Endothelial cell of umbilical vein (primary cell): ENCODE measurements at regions not wholly inside any gene's neighbourhood (a gene's known extent, or its start where the extent isn't known, plus 50 kb on each side); places are given as distances from the start of the nearest gene placed in this dataset.

Source experiments
- BruUV-seq: library from RNA; stranded (reverse); fragments of 400-500 nt; replicated peaks from 2 replicates; lab custom pipeline; 2021; lab: Mats Ljungman, UMichigan
- CTCF ChIA-PET: fragments of 300-600, 350-600 bp; sonication (Branson Sonifier 250); formaldehyde crosslinking; loops from one replicate; lab custom pipeline; 2021; ENCODE audit warnings: antibody characterized with exemption, inconsistent platforms; lab: Charles Lee
- POLR2A ChIA-PET: fragments of 300-600, 350-600 bp; sonication (Branson Sonifier 250); formaldehyde crosslinking; loops from one replicate; lab custom pipeline; 2021; ENCODE audit warnings: antibody characterized with exemption, inconsistent platforms; lab: Charles Lee
- DNase-seq: peaks from one replicate; pipeline ENCODE4 v3.0.0-alpha.2; 2011; ENCODE audit warnings: low read depth, low spot score
- FAIRE-seq: peaks from 2 replicates; lab custom pipeline; 2011; peaks lifted over from hg19 to GRCh38; lab: Jason Lieb, UNC
- H2AFZ ChIP-seq: 2 replicates; pipeline ENCODE4 v1.6.0; 2012; ENCODE audit warnings: low read depth, low read length, control low read depth, inconsistent platforms
- H3K27ac ChIP-seq: 2 replicates; pipeline ENCODE4 v1.5.1; 2011; ENCODE audit warnings: low read depth, mild to moderate bottlenecking, control low read depth, low read length, moderate library complexity; ENCODE audit not compliant: insufficient read depth
- H3K27me3 ChIP-seq, 2 experiments: 2 replicates each; pipeline versions ENCODE4 v1.6.0 to v1.6.1; 2011; ENCODE audit warnings: low read length in 2 of 2, mixed read lengths in 1 of 2; ENCODE audit not compliant: control insufficient read depth in 2 of 2, insufficient read depth in 2 of 2
- H3K36me3 ChIP-seq, 2 experiments: 2 replicates in 1 of 2; 3 replicates in 1 of 2; pipeline ENCODE4 v1.5.1; 2011; ENCODE audit warnings: low read length in 2 of 2, mild to moderate bottlenecking in 1 of 2, moderate library complexity in 1 of 2; ENCODE audit not compliant: control insufficient read depth in 2 of 2, insufficient read depth in 2 of 2; ENCODE audit errors: extremely low read depth in 1 of 2
- H3K4me1 ChIP-seq: 3 replicates; pipeline ENCODE4 v1.5.1; 2011; ENCODE audit warnings: mild to moderate bottlenecking, low read length; ENCODE audit not compliant: control insufficient read depth, insufficient read depth; ENCODE audit errors: extremely low read depth
- H3K4me2 ChIP-seq: 2 replicates; pipeline ENCODE4 v1.6.1; 2011; ENCODE audit warnings: low read length, control low read depth, mixed read lengths; ENCODE audit not compliant: insufficient read depth
- H3K4me3 ChIP-seq, 3 experiments: fragments of 200-600 bp in 1 of 3; sonication (generic), shearing (Covaris generic) in 1 of 3; replicated peaks in 1 of 3; 2 replicates each; pipeline ENCODE4 v1.5.1; 2011 to 2016; ENCODE audit warnings: control low read depth in 3 of 3, low read length in 3 of 3, mild to moderate bottlenecking in 2 of 3, inconsistent platforms in 1 of 3, low read depth in 1 of 3, moderate library complexity in 1 of 3; ENCODE audit not compliant: insufficient read depth in 1 of 3
- H3K79me2 ChIP-seq: 2 replicates; pipeline ENCODE4 v1.6.0; 2012; ENCODE audit warnings: low read length, inconsistent platforms; ENCODE audit not compliant: control insufficient read depth, insufficient read depth
- H3K9ac ChIP-seq: replicated peaks from 2 replicates; pipeline ENCODE3; 2011; ENCODE audit warnings: low read length, control low read depth; ENCODE audit not compliant: insufficient read depth; ENCODE audit errors: extremely low read depth
- H3K9me1 ChIP-seq: replicated peaks from 3 replicates; pipeline ENCODE4 v1.6.0; 2011; ENCODE audit warnings: mild to moderate bottlenecking, low read length; ENCODE audit not compliant: control insufficient read depth, insufficient read depth; ENCODE audit errors: extremely low read depth
- H3K9me3 ChIP-seq: replicated peaks from 2 replicates; pipeline ENCODE4 v1.5.1; 2012; ENCODE audit warnings: low read length, inconsistent platforms; ENCODE audit not compliant: control insufficient read depth, insufficient read depth
- H4K20me1 ChIP-seq: replicated peaks from 2 replicates; pipeline ENCODE3; 2011; ENCODE audit warnings: mild to moderate bottlenecking, low read length; ENCODE audit not compliant: control insufficient read depth, insufficient read depth; ENCODE audit errors: extremely low read depth
- CTCF ChIP-seq, 2 donors: IDR thresholded peaks; 1 replicate in 1 of 2; 2 replicates in 1 of 2; pipeline ENCODE4 v1.5.1; 2011; ENCODE audit warnings: low read length in 2 of 2, mild to moderate bottlenecking in 2 of 2, moderate library complexity in 2 of 2, control low read depth in 1 of 2, inconsistent platforms in 1 of 2, low read depth in 1 of 2; ENCODE audit not compliant: insufficient read depth in 1 of 2; ENCODE audit errors: extremely low read depth in 1 of 2
- EZH2 ChIP-seq: IDR thresholded peaks from 2 replicates; pipeline ENCODE4 v1.6.1; 2012; ENCODE audit warnings: borderline replicate concordance, low read depth, mild to moderate bottlenecking, moderate library complexity, low read length, inconsistent platforms; ENCODE audit not compliant: severe bottlenecking
- FOS ChIP-seq: IDR thresholded peaks from 2 replicates; pipeline ENCODE4 v1.6.1; 2011; ENCODE audit warnings: mild to moderate bottlenecking, low read length, moderate library complexity, borderline replicate concordance; ENCODE audit not compliant: insufficient read depth
- GATA2 ChIP-seq: IDR thresholded peaks from 2 replicates; pipeline ENCODE4 v1.7.0; 2011; ENCODE audit warnings: low read depth, mild to moderate bottlenecking, moderate library complexity, mixed read lengths, low read length; ENCODE audit not compliant: insufficient read length, insufficient read depth
- JUN ChIP-seq: IDR thresholded peaks from 2 replicates; pipeline ENCODE4 v1.6.1; 2011; ENCODE audit warnings: borderline replicate concordance, low read depth; ENCODE audit not compliant: insufficient read length, insufficient read depth
- MAX ChIP-seq: IDR thresholded peaks from 2 replicates; pipeline ENCODE4 v1.6.1; 2011; ENCODE audit not compliant: insufficient read depth, insufficient read length
- MYC ChIP-seq: IDR thresholded peaks from one replicate; pipeline ENCODE4 v1.6.1; 2011; ENCODE audit warnings: mild to moderate bottlenecking, low read depth, low read length
- POLR2A ChIP-seq: IDR thresholded peaks from 2 replicates; pipeline ENCODE4 v1.6.1; 2012; ENCODE audit warnings: low read depth, mild to moderate bottlenecking, control low read depth, low read length
- POLR2AphosphoS5 ChIP-seq: IDR thresholded peaks from 2 replicates; pipeline ENCODE4 v1.6.1; 2012; ENCODE audit warnings: low read depth, mild to moderate bottlenecking, control low read depth, low read length, moderate library complexity; ENCODE audit not compliant: insufficient read depth
- dilution Hi-C: fragments of 300-500 bp; cut with MboI; formaldehyde crosslinking; loops from one replicate; pipeline ENCODE4 v1.15.0; 2019; ENCODE audit warnings: low sequenced_read_pairs; ENCODE audit not compliant: extremely low pct_ligation_motif_present
- intact Hi-C: fragments of 100-400 bp; cut with micrococcal nuclease; formaldehyde crosslinking; loops from one replicate; pipeline ENCODE4 v1.10.0; 2022

GRCh38 chr22:48346311-48346710 is 1481.4 kb downstream of the BRD1 start:
- ChIA-PET POLR2A (no interaction called here), CTCF (no interaction called here)
- H3K36me3 ChIP-seq: no peaks in the 10 kb centered on the region
- intact Hi-C loops (no loop called here), dilution Hi-C loops (no loop called here)
- DNase-seq: no peak
- H3K27ac ChIP-seq: no peak overlapping the region
- no peak overlapping the region for H3K9ac ChIP-seq
- H3K9me3 ChIP-seq: peaks cover 5% of the 10 kb centered on the region
- H3K9me1 ChIP-seq: no peaks in the 10 kb centered on the region
- no peak overlapping the region for H3K4me3 ChIP-seq
- TF ChIP-seq GATA2: no peak
- no peak for TF ChIP-seq MYC
- no peak for TF ChIP-seq FOS
- no peak for TF ChIP-seq JUN
- TF ChIP-seq POLR2AphosphoS5: no peak
- TF ChIP-seq MAX: no peak
- no peaks in the 10 kb centered on the region for H4K20me1 ChIP-seq
- BruUV-seq: no TSS peak
- H3K79me2 ChIP-seq: no peaks in the 10 kb centered on the region
- FAIRE-seq: no peak
- no peak overlapping the region for H2AFZ ChIP-seq
- H3K4me2 ChIP-seq: no peak overlapping the region
- H3K27me3 ChIP-seq: no peaks in the 10 kb centered on the region
- no peaks in the 10 kb centered on the region for H3K4me1 ChIP-seq

- no peaks in the 10 kb centered on the region for H3K4me1 ChIP-seq
- ChIA-PET POLR2A (no interaction called here), CTCF (no interaction called here)
- no peaks in the 10 kb centered on the region for H3K79me2 ChIP-seq
- no TSS peak for BruUV-seq
- no peak overlapping the region for H2AFZ ChIP-seq
- FAIRE-seq (no peak), DNase-seq (no peak)
- no peak overlapping the region for H3K27ac ChIP-seq
- dilution Hi-C loops: no loop called here
- H3K9me3 ChIP-seq: peaks cover 5% of the 10 kb centered on the region
- H4K20me1 ChIP-seq: no peaks in the 10 kb centered on the region
- intact Hi-C loops: no loop called here
- TF ChIP-seq EZH2: no peak
- no peak for TF ChIP-seq FOS
- TF ChIP-seq MYC: no peak
- TF ChIP-seq GATA2: no peak
- TF ChIP-seq MAX: no peak
- TF ChIP-seq POLR2AphosphoS5: no peak
- TF ChIP-seq JUN: no peak
- TF ChIP-seq POLR2A: no peak
- TF ChIP-seq CTCF (IDR thresholded peaks at IDR 0.05; ENCODE audit: extremely low read depth in 1 of 2, insufficient read depth in 1 of 2, low read depth in 1 of 2, low read length in 2 of 2): no peak
- H3K9ac ChIP-seq: no peak overlapping the region
- no peak overlapping the region for H3K4me3 ChIP-seq
- H3K9me1 ChIP-seq: no peaks in the 10 kb centered on the region
- H3K36me3 ChIP-seq: no peaks in the 10 kb centered on the region
- H3K27me3 ChIP-seq: no peaks in the 10 kb centered on the region
- no peak overlapping the region for H3K4me2 ChIP-seq
Measured at GRCh38 chr22:48345631-48346030, 1482.0 kb downstream of the BRD1 start.
